H1 (cell line): ENCODE measurements at regions not wholly inside any gene's neighbourhood (a gene's known extent, or its start where the extent isn't known, plus 50 kb on each side); places are given as distances from the start of the nearest gene placed in this dataset.

Experiments used
- ASH2L ChIP-seq: fragments of 200-600, 300-600 bp; sonication (generic); IDR thresholded peaks from one replicate; pipeline ENCODE4 v1.7.1; 2017; ENCODE audit warnings: low read length
- ATF2 ChIP-seq: IDR thresholded peaks from 2 replicates; pipeline ENCODE4 v1.6.1; 2012; ENCODE audit warnings: low read length, inconsistent platforms
- BACH1 ChIP-seq: IDR thresholded peaks from 2 replicates; pipeline ENCODE4 v1.6.1; 2012; ENCODE audit warnings: low read length, improper control_type of control experiment
- BRCA1 ChIP-seq: IDR thresholded peaks from 2 replicates; pipeline ENCODE4 v1.6.1; 2012; ENCODE audit warnings: low read depth, low read length, improper control_type of control experiment
- CEBPB ChIP-seq: IDR thresholded peaks from 2 replicates; pipeline ENCODE4 v1.6.1; 2012; ENCODE audit warnings: low read depth, low read length
- CTCF ChIP-seq, 3 experiments: IDR thresholded peaks; 1 replicate in 2 of 3; 2 replicates in 1 of 3; pipeline versions ENCODE4 v1.5.1 to v1.6.1; 2011; ENCODE audit warnings: low read length in 3 of 3, mild to moderate bottlenecking in 3 of 3, inconsistent platforms in 2 of 3, low read depth in 1 of 3, moderate library complexity in 1 of 3; ENCODE audit not compliant: insufficient read depth in 1 of 3; ENCODE audit errors: control extremely low read depth in 1 of 3
- HDAC2 ChIP-seq, 2 experiments: fragments of 300-600 bp in 1 of 2; sonication (generic) in 1 of 2; IDR thresholded peaks; 2 replicates each; pipeline ENCODE4 v1.6.1; 2011 to 2012; ENCODE audit warnings: low read depth in 2 of 2, low read length in 2 of 2, mild to moderate bottlenecking in 2 of 2, moderate library complexity in 2 of 2, borderline replicate concordance in 1 of 2, inconsistent platforms in 1 of 2
- POLR2A ChIP-seq, 2 experiments: IDR thresholded peaks; 1 replicate in 1 of 2; 2 replicates in 1 of 2; pipeline ENCODE4 v1.6.1; 2011; ENCODE audit warnings: low read depth in 2 of 2, low read length in 2 of 2, mild to moderate bottlenecking in 2 of 2; ENCODE audit errors: control extremely low read depth in 1 of 2
- RAD21 ChIP-seq, 2 experiments: IDR thresholded peaks in 1 of 2; conservative IDR thresholded peaks in 1 of 2; 2 replicates each; pipeline ENCODE4 v1.6.1; 2011; ENCODE audit warnings: low read depth in 2 of 2, low read length in 2 of 2, improper control_type of control experiment in 1 of 2, inconsistent platforms in 1 of 2, mild to moderate bottlenecking in 1 of 2, moderate library complexity in 1 of 2
- SUZ12 ChIP-seq: fragments of 200-600 bp; sonication (generic); IDR thresholded peaks from 2 replicates; pipeline ENCODE4 v1.6.1; 2012; ENCODE audit warnings: mild to moderate bottlenecking, inconsistent platforms, low read length, moderate library complexity, mixed read lengths
- YY1 ChIP-seq: IDR thresholded peaks from 2 replicates; pipeline ENCODE4 v1.6.1; 2011; ENCODE audit warnings: low read depth, mild to moderate bottlenecking, low read length

- TF ChIP-seq POLR2A (IDR thresholded peaks at IDR 0.05; ENCODE audit: control extremely low read depth in 1 of 2, low read depth in 2 of 2, low read length in 2 of 2) (no peak), SUZ12 (no peak), CTCF (IDR thresholded peaks at IDR 0.05; ENCODE audit: control extremely low read depth in 1 of 3, insufficient read depth in 1 of 3, low read depth in 1 of 3, low read length in 3 of 3) (no peak), BACH1 (no peak), YY1 (no peak), HDAC2 (IDR thresholded peaks at IDR 0.05; ENCODE audit: borderline replicate concordance in 1 of 2, low read depth in 2 of 2, low read length in 2 of 2) (no peak), ATF2 (no peak), BRCA1 (no peak), CEBPB (peak; percentile 44; the same call in 1 of the 2 replicates), ASH2L (no peak), RAD21 (IDR thresholded peaks at IDR 0.05 in 1 of 2, conservative IDR thresholded peaks at IDR 0.05 in 1 of 2; ENCODE audit: low read depth in 2 of 2, low read length in 2 of 2) (no peak)
Observed at GRCh38 chr2:51108794-51109193, 76.9 kb upstream of the NRXN1 start.
